NCI-H82 (cell line): ENCODE measurements at regions not wholly inside any gene's neighbourhood (a gene's known extent, or its start where the extent isn't known, plus 50 kb on each side); places are given as distances from the start of the nearest gene placed in this dataset.
A peak's percentile ranks its signal among the peaks of the same experiment; 100 is the strongest.
"Not testable (repeated sequence)": the region's sequence is repeated elsewhere in the genome, so short reads cannot be mapped to it uniquely, and the experiment has no call there.

Source experiments
- DNase-seq: peaks from one replicate; lab custom pipeline; 2025; lab: John Stamatoyannopoulos, UW

DNA sequence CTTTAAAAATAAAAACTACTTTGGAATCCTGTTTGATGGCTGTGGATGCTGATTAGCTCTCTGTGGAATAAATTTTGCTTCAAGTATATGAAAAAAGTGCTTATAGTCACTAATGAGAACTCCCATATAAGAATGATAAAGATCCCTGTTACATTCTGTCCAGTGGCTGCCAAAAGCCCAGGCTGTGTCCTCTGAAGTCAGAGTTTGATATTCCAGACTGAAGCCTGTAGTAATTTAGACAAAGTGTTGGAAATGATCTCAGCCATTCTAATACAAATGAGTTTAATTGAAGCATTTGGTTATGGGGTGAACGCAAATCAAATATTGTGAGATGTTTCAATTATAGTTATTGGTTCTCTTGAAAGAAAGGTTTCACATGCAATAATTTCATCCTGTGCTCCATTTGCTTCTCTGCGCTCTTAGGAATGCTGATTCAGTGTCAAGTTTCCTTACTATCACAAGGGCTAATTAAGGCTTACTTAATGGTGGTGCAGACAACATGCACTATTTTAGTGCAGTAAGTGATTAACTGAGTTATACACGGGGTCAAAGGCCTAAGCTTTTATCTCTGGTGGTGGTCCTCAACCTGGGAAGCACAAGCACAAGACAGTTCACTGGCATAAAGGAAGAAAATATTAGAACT is 867.6 kb downstream of the SORCS1 start:
- DNase-seq = no peak

DNA sequence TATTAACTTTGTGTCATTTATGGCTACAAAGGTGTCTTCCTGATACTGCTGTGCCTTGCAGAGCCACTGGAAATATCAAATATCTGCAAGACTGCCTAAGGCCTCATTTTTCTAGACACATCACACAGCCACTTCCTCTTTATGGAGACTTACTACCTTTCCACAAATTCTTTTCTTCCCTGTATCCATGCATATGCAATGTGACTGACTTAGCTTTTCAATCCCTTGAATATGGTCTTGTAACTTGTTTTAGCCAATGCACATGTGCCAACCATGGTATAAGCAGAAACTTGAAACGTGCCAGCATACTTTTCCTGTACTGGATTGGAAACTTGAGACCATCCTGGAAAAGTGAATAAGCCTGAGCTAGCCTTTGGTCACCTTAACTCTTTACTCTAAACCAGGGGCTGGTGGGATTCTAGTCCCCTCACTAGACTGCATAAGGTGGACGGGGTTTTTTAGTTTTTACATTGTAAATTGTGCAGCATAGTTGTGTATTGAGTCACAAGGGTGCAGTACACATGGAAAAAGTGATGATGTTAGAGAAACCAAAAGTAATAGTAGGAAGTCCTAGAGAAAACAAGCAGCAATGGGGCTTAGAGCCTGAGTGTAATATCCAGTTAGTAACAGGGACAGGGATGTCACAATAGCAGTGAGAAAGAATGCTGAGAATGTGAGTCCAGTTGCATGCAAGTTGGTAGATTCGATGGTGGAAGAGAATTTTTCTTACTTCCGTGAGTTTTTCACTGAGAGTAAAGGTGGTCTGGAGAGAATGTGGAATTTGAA is 879.5 kb downstream of the SORCS1 start:
- DNase-seq = no peak

- DNase-seq = no peak
Measured at GRCh38 chr10:106280896-106281460, 883.5 kb downstream of the SORCS1 start.

- peak; percentile 1 for DNase-seq
Measured at GRCh38 chr10:106278383-106278782, 886.1 kb downstream of the SORCS1 start.

DNA sequence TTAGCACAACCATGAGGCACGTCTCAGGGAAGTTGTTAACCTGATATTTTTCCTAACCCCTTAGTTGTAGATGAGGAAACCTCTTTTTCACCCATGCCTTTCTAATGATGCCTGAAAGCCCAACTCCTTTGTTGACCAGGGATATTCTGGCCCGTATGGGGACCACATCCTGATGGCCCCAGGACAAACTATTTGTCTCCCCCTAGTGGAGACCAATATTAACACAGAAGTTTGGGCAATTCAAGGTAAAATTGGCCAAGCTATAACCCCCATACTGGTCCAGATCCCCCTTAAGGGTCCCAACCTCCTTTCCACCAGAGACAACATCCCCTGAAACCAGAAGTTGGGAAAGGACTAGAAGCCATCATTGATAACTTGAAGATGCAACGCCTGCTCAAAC is 893.3 kb downstream of the SORCS1 start:
- DNase-seq = no peak

GRCh38 chr10:106268000-106268399 is 896.5 kb downstream of the SORCS1 start:
- DNase-seq = no peak

GRCh38 chr10:106267591-106267990 is 896.9 kb downstream of the SORCS1 start:
- DNase-seq = no peak

GRCh38 chr10:106257432-106257831 is 907.1 kb downstream of the SORCS1 start:
- not testable (repeated sequence) for DNase-seq

- DNase-seq = no peak
Measured at GRCh38 chr10:106255111-106255678, 909.3 kb downstream of the SORCS1 start.

DNA sequence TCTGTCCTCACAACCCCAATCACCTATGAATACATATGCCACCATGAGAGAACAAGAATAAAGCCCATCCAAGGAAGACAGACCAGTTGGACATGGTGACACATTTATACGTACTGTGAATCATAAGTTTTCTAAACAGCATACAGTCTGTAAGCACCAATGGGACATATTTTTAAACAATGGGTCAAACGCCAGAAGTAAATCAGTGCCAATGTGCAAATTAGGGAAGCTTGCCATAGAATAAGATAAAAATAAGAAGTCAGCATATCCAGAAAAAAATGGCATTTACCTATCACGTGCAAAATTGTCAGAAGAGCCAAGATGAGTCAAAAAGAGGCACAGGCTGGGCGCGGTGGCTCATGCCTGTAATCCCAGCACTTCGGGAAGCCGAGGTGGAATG is 910.4 kb downstream of the SORCS1 start:
- DNase-seq = no peak

GRCh38 chr10:106252541-106252940 is 912.0 kb downstream of the SORCS1 start:
- DNase-seq = no peak

DNA sequence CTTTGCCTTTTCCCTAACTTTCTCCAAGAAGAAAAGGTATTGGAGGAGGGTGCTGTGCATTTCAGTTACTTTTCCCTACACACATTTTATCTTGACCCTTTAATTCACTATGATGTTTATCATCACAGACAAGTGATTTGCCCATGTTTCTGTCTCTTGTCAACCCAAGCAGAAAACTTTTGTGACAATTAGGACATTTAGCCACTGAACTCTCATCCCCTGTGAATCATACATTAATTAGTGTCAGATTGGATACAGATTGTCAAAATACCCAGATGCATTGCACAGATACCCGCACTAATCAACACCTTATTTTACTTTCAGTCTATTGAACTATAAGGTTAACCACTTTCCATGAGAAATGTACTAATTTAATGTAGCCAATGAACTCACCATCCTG is 912.9 kb downstream of the SORCS1 start:
- DNase-seq = no peak

DNA sequence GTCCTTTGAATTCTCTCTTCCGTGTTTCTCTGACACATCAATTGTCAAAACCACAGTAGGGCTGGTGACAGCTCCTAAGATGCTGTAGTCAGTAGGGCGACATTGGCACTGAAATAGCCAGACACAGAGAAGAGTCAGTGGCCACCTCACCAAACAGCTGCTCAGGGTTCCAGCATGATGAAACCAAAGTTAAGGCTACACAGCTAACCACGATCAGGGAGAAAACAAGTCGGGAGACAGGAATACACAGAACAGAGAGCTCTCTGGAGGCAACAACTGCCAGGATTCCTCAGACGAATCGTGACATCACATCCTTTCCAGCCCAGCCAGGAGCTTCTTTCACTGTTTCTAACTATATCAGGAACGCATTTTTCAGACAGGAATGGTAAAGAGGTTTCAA is 922.2 kb downstream of the SORCS1 start:
- no peak for DNase-seq

- no peak for DNase-seq
Measured at GRCh38 chr10:106226828-106227227, 937.7 kb downstream of the SORCS1 start.

DNA sequence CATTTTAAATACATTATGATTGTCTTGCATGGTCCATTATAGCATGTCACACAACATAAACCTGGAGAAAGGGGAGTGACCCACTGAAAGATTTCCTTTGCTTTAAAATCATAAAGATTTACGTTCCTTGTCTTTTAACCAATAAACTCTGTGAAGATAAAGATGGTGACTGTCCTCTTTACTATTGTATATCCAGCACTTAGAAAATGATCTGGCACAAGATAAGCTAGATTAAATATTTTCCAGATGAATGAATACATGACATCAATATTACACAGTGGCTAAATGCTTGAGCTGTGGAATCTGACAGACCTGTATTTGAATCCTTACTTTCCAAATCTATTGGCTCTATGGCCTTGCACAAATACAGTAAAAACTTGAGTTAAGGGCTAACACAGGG is 938.4 kb downstream of the SORCS1 start:
- DNase-seq = no peak

DNA sequence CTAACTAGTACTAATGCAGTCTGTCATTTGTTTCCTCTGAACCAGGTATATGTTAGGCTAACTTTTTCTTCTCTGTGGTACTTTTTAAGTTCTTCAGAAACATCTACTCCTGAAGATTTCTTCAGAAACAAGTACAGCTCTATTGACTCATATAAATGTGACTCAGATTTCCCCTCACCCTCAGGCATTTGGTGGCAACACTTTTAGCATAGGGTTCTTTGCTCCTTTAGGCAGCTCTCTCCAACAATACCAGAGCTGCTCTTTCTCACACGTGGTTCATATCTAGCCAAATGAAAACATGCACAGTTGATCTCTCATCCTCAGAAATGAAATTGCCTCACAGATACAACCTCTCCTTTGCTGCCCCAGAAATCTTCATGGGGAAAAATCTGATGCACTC is 939.8 kb downstream of the SORCS1 start:
- no peak for DNase-seq

GRCh38 chr10:106217627-106218026 is 946.9 kb downstream of the SORCS1 start:
- no peak for DNase-seq

GRCh38 chr10:106216085-106216484 is 948.4 kb downstream of the SORCS1 start:
- DNase-seq = no peak

DNA sequence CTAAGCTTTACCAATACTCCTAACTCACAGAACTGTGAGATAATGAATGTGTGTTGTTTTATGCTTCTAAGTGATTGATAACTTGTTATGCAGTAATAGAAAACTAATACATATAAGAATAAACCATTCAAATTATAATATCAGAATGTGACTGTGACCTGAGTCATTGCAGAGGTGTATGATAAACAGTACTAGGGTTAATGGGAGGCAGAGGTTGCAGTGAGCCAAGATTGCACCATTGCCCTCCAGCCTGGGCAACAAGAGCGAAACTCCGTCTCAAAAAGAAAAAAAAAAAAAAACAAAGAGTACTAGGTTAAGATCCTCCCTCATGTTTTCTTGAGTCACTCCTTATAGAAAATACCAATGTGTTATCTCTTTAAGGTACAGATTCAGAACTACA is 950.3 kb downstream of the SORCS1 start:
- no peak for DNase-seq

DNA sequence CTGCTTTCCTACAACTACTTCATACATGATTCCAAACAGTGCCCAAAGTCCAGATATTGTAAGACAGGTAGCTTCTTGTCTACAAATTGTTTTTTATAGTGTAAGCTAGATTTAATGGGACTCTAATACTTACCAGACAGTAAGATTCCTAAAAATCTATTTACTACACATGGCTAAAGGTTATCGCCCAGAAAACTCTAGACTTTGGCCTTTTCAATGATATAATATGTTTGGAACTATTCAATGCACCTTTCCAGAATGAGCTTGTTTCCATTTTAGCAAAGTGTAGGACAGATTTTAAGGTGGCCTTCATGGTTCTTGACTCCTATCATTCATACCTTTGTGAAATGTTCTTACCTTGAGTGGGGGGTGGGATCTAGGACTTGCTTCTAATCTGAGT is 951.0 kb downstream of the SORCS1 start:
- DNase-seq = no peak

GRCh38 chr10:106198275-106198674 is 966.2 kb downstream of the SORCS1 start:
- DNase-seq = no peak

GRCh38 chr10:106189292-106189691 is 975.2 kb downstream of the SORCS1 start:
- DNase-seq = peak; percentile 56

DNA sequence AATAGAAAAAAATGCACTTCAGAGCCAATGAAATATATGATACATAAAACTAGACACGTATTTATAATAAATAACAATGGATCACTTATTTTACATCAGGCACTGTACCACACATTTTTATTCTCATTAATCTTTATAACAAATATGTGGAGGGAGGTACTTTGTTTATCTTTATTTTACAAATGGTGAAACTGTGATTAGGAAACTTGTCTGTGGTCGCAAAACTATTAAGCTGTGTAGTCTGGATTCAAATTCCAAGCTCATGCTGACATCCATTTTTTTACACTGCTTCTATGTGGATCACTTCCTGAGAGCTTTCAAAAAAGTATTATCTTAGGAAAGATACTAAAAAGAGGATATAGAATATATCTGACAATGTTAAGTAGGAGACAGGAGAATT is 978.6 kb downstream of the SORCS1 start:
- DNase-seq = no peak
